HG03442 (cell line): ENCODE measurements at regions not wholly inside any gene's neighbourhood (a gene's known extent, or its start where the extent isn't known, plus 50 kb on each side); places are given as distances from the start of the nearest gene placed in this dataset.
"Not testable (repeated sequence)": the region's sequence is repeated elsewhere in the genome, so short reads cannot be mapped to it uniquely, and the experiment has no call there.

Experiments used
- ATAC-seq: cut with Tn5 transposase; IDR thresholded peaks from one replicate; pipeline ENCODE4 v1.9.1; 2021; ENCODE audit warnings: mild to moderate bottlenecking, moderate library complexity; ENCODE audit not compliant: unreplicated experiment

- ATAC-seq, result no peak
Measured at GRCh38 chr4:81790477-81790876, 318.8 kb upstream of the RASGEF1B start.

- ATAC-seq, result no peak
Measured at GRCh38 chr4:81789741-81790399, 318.2 kb upstream of the RASGEF1B start.

- ATAC-seq, result no peak
Measured at GRCh38 chr4:81789158-81789557, 317.5 kb upstream of the RASGEF1B start.

GRCh38 chr4:81786766-81787165 lies 315.1 kb upstream of the RASGEF1B start:
- ATAC-seq, result no peak

GRCh38 chr4:81786063-81786763 lies 314.5 kb upstream of the RASGEF1B start:
- no peak for ATAC-seq

- ATAC-seq, result no peak
Measured at GRCh38 chr4:81785338-81785737, 313.6 kb upstream of the RASGEF1B start.

GRCh38 chr4:81783558-81783957 lies 311.9 kb upstream of the RASGEF1B start:
- no peak for ATAC-seq

GRCh38 chr4:81781799-81782198 lies 310.1 kb upstream of the RASGEF1B start:
- ATAC-seq, result no peak

- ATAC-seq, result not testable (repeated sequence)
Measured at GRCh38 chr4:81777718-81778117, 306.0 kb upstream of the RASGEF1B start.

GRCh38 chr4:81776794-81777193 lies 305.1 kb upstream of the RASGEF1B start:
- no peak for ATAC-seq

- no peak for ATAC-seq
Measured at GRCh38 chr4:81773557-81773956, 301.9 kb upstream of the RASGEF1B start.

GRCh38 chr4:81771721-81772120 lies 300.0 kb upstream of the RASGEF1B start:
- no peak for ATAC-seq

GRCh38 chr4:81769244-81769643 lies 297.5 kb upstream of the RASGEF1B start:
- ATAC-seq, result no peak

GRCh38 chr4:81758574-81759264 lies 287.0 kb upstream of the RASGEF1B start:
- ATAC-seq, result no peak

GRCh38 chr4:81757691-81758090 lies 286.0 kb upstream of the RASGEF1B start:
- no peak for ATAC-seq

GRCh38 chr4:81756973-81757372 lies 285.3 kb upstream of the RASGEF1B start:
- peak; percentile 89 for ATAC-seq

GRCh38 chr4:81756042-81756441 lies 284.3 kb upstream of the RASGEF1B start:
- ATAC-seq, result no peak

GRCh38 chr4:81754169-81754568 lies 282.5 kb upstream of the RASGEF1B start:
- no peak for ATAC-seq

- no peak for ATAC-seq
Measured at GRCh38 chr4:81751531-81752289, 280.0 kb upstream of the RASGEF1B start.

GRCh38 chr4:81747242-81747930 lies 275.7 kb upstream of the RASGEF1B start:
- no peak for ATAC-seq

GRCh38 chr4:81746773-81747172 lies 275.1 kb upstream of the RASGEF1B start:
- ATAC-seq, result no peak
